ENCODE measurements at regions not wholly inside any gene's neighbourhood (a gene's known extent, or its start where the extent isn't known, plus 50 kb on each side); places are given as distances from the start of the nearest gene placed in this dataset.

- intact Hi-C loops (cut with DNase I): no loop called here
- no peak for DNase-seq (ENCODE audit: low spot score)
Observed at GRCh38 chr18:24802456-24802855, 342.0 kb downstream of the HRH4 start.

DNA sequence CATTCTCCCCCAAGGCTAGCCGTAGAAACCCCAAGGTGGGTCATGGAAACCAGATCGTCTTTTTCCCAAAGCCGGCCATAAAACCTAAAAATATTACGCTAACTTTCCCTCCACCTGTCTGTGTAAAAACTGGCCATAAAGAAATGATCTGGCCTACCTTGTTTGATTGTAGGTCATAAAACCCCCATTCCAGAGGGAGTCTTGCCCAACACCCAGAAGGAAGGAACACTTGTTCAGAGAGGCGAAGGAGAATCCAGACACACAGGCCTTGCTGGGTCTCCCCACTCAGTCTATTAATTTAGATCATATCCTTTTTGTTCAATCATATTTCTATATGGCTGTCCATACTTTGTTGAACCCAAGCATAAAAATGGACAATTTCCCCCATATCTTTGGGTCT lies 344.7 kb downstream of the HRH4 start:
- intact Hi-C loops (cut with DNase I): no loop called here
- no peak for DNase-seq (ENCODE audit: low spot score)

GRCh38 chr18:24809173-24809950 lies 348.9 kb downstream of the HRH4 start:
- intact Hi-C loops (cut with DNase I): no loop called here
- DNase-seq (ENCODE audit: low spot score): no peak

DNA sequence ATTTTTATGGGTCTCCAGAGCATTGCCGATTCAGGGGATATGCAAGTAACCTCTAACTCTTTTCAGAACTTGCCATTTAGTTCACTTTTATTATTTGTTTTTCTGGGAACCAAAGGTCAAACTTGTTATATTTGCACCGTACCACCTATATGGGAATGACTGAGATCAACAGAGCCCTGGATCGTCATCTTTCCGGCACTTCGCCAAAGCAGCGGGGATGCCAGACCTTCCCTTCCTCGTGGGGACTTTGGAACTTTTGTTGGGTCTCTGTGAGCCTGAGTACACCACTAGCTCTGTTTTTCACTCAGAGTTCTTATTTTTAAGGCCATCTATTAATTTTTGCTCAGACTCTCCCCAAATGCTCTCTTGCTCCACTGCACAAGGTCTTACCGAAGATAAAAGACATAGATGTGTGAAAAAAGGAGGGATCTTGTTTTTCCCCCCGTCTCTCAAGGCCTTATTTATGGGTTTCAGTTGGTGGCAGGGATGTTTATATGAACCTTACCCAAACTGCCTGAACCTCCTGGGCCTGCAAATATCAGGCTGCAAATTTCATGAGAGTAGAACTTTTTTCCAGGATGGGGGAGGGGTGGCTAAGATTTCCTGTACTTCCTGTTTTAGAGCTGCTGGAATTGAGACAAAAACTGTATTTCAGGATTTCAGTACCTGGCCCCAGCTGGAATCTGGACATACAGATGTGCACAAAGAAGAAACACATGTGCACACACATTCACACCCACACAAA lies 350.3 kb downstream of the HRH4 start:
- no peak for DNase-seq (ENCODE audit: low spot score)
- intact Hi-C loops (cut with DNase I): no loop called here

GRCh38 chr18:24811950-24812681 lies 351.7 kb downstream of the HRH4 start:
- no peak for DNase-seq (ENCODE audit: low spot score)
- intact Hi-C loops (cut with DNase I): no loop called here

GRCh38 chr18:24814521-24814920 lies 354.1 kb downstream of the HRH4 start:
- intact Hi-C loops (cut with DNase I): no loop called here
- DNase-seq (ENCODE audit: low spot score): no peak

GRCh38 chr18:24817150-24817549 lies 356.7 kb downstream of the HRH4 start:
- intact Hi-C loops (cut with DNase I): no loop called here
- no peak for DNase-seq (ENCODE audit: low spot score)

GRCh38 chr18:24817587-24818371 lies 357.3 kb downstream of the HRH4 start:
- DNase-seq (ENCODE audit: low spot score): no peak
- intact Hi-C loops (cut with DNase I): no loop called here

- DNase-seq (ENCODE audit: low spot score): no peak
- intact Hi-C loops (cut with DNase I): no loop called here
Observed at GRCh38 chr18:24818441-24818840, 358.0 kb downstream of the HRH4 start.

DNA sequence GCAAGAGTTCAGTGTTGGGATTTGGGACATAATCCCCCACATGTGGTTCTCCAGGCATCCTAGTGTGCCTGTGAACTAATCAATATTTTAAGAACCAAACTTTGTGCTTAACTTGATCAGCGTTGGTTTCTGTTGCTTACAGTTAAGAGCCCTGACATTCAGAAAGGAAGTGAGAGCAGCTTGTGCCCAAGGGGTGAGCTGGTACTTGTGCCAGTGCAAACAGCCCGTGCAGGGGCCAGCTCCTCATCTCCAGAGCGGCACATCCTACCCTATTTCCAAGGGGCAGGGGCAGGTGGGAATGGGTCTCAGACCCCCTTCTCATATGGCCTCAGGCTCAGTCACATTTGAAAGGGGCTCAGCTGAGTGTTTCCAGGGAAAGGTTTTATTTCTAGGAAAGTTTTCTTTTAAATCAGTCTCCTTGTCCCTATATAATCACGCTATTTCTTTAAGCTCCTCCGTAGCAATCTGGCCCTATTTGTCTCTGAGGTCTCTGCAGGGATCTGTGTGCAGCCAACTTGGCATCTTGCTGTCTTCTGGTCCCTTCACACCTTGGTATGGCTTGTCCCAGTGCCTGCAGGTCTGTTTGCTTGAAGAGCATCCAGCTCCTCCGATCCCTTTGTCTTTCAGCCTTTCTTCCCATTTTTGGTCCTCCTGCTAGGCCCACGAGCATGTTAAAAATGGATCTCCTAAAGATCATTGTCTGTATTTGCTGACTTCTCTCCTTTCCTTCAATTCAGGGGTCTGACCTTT lies 358.9 kb downstream of the HRH4 start:
- DNase-seq (ENCODE audit: low spot score): no peak
- intact Hi-C loops (cut with DNase I): no loop called here

GRCh38 chr18:24825397-24825796 lies 365.0 kb downstream of the HRH4 start:
- DNase-seq (ENCODE audit: low spot score): no peak
- intact Hi-C loops (cut with DNase I): loop anchor here in 1 of 2 donors (5.0 kb wide), 1 partner anchor 447 kb away; no protein-coding TSS in a partner anchor

DNA sequence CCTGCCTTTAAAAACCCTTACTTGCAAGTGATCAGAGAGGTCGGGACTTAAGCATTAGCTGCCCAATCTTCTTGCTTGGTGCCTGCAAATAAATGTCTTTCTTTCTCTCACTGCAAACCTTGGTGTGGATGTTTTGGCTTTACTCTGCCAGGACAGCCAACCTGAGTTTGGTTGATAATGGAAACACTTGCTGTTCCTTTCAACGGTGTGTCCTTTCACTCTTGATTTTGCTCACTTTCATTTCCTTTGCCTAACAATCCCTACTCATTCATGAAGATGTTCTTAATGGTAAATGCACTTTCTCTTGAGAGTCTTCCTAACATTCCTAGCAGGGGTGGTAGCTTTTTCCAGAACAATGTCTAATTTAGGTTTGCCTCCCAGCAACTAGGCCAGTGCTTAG lies 366.2 kb downstream of the HRH4 start:
- intact Hi-C loops (cut with DNase I): loop anchor here in 1 of 2 donors (5.0 kb wide), 1 partner anchor 446 kb away; no protein-coding TSS in a partner anchor

DNA sequence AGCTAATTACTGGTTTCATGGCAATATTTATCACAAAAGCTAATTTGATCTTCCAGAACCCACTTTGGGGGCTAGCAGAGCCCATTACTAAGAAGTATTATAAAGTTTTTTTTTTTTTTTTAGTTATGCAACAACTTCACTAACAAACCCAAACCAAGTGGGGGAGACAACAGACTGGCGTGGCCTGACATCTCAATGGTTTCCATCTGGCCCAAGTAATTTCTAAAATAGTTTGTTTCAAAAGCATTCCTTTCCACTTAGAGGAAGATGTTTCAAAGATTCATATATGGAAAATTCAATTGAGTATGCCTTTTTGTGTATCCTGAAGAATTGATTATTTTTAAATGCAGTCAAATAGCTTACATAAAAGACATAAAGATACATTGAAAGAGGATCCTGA lies 367.1 kb downstream of the HRH4 start:
- intact Hi-C loops (cut with DNase I): loop anchor here in 1 of 2 donors (5.0 kb wide), 1 partner anchor 445 kb away; no protein-coding TSS in a partner anchor
- DNase-seq (ENCODE audit: low spot score): no peak

More for the DNA sequence above, 366.2 kb downstream of the HRH4 start:
- no peak for DNase-seq (ENCODE audit: low spot score)

DNA sequence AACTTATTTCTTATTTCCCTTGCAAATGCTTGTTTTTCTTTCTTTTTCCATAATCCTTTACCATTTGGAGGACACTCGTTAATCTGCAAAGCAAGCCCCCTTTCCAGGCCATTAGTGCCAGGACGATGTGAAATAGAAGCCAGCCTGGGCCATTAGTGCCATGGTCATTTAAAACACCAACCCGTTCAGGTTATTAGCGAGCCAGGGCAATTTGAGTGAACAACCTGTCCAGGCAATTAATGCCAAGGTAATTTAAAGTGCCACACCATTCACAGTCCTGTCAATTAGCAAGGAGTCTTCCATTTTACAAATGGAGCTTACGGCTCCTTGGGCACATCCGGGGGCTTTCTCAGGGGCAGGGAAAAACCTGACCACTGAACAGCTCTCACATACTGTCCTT lies 370.6 kb downstream of the HRH4 start:
- no peak for DNase-seq (ENCODE audit: low spot score)
- intact Hi-C loops (cut with DNase I): loop anchor here in 1 of 2 donors (10.0 kb wide), 1 partner anchor 476 kb away; no protein-coding TSS in a partner anchor

DNA sequence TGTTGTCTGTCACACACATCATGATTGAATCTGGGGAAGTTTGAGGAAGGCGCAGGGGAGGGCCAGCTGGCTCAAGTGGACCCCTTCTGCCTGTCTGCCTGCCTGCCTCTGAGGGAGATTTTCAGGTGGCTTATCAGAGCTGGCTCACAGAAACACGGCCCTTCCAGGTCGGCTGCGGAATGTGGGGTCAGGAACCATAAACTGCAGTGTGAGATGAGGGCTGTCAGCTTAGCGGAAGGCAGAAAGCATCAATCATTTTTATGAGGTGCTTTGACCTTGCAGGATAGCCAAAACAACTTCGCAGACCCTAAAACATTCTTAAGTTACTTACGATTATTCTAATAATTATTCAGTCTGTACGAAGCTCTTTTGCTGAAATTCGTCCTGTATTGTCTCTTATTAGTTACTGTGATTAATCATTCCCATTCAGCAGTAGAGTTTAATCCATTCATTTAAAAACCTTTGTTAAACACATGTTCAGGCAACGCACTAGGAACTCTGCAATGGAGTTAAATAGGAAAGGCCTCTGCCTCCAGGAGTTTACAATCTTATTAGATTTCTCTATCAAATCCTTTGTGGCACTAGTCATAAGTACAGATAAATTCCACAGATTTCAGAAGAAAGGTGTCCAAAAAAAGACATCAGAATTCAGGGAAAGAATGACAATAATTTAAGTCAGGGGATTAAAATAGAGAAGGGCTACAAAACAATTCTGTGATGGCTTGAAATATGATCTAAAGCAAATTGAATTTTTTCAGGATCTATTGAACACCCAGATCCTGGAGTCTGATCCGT lies 371.6 kb downstream of the HRH4 start:
- intact Hi-C loops (cut with DNase I): loop anchor here in 1 of 2 donors (10.0 kb wide), 1 partner anchor 477 kb away; no protein-coding TSS in a partner anchor

GRCh38 chr18:24835751-24836150 lies 375.3 kb downstream of the HRH4 start:
- DNase-seq (ENCODE audit: low spot score): no peak
- intact Hi-C loops (cut with DNase I): loop anchor here in 1 of 2 donors (10.0 kb wide), 1 partner anchor 481 kb away; no protein-coding TSS in a partner anchor

More for the DNA sequence above, 371.6 kb downstream of the HRH4 start:
- no peak for DNase-seq (ENCODE audit: low spot score)

- intact Hi-C loops (cut with DNase I): loop anchor here in 1 of 2 donors (10.0 kb wide), 1 partner anchor 482 kb away; no protein-coding TSS in a partner anchor
- no peak for DNase-seq (ENCODE audit: low spot score)
Observed at GRCh38 chr18:24837066-24837465, 376.6 kb downstream of the HRH4 start.

All from posterior vena cava (tissue), 2 donors.